ENCODE measurements at regions not wholly inside any gene's neighbourhood (a gene's known extent, or its start where the extent isn't known, plus 50 kb on each side); places are given as distances from the start of the nearest gene placed in this dataset.

- TF ChIP-seq YY1 (IDR thresholded peaks at IDR 0.05; ENCODE audit: extremely low read depth, insufficient replicate concordance, low read depth, low read length) (no peak), JUND (IDR thresholded peaks at IDR 0.05) (no peak), CEBPB (IDR thresholded peaks at IDR 0.05; ENCODE audit: low read depth) (no peak), SRF (IDR thresholded peaks at IDR 0.05; ENCODE audit: low read depth) (no peak), TCF7L2 (IDR thresholded peaks at IDR 0.05; ENCODE audit: borderline replicate concordance, extremely low read depth, insufficient read depth, insufficient read length) (no peak), ZNF274 (IDR thresholded peaks at IDR 0.05; ENCODE audit: low read depth, low read length) (no peak), ZBTB33 (IDR thresholded peaks at IDR 0.05; ENCODE audit: extremely low read depth, insufficient replicate concordance, low read length) (no peak), SIN3A (IDR thresholded peaks at IDR 0.05; ENCODE audit: low read depth) (no peak), EZH2phosphoT487 (IDR thresholded peaks at IDR 0.05; ENCODE audit: borderline replicate concordance) (no peak)
Observed at GRCh38 chr18:72444798-72445155, 99.4 kb downstream of the CBLN2 start.

More at GRCh38 chr18:72444798-72445155, 99.4 kb downstream of the CBLN2 start:
- Histone ChIP-seq H3K4me3 (replicated peaks in 1 of 2; ENCODE audit: low read depth in 1 of 2, low read length in 2 of 2) (no peak overlapping the region), H4K20me1 (ENCODE audit: insufficient read depth) (no peaks in the 10 kb centered on the region), H3K36me3 (ENCODE audit: control insufficient read depth in 1 of 2, insufficient read depth in 2 of 2, low read length in 2 of 2) (no peaks in the 10 kb centered on the region), H2AFZ (ENCODE audit: low read depth, low read length, poor library complexity, severe bottlenecking) (no peak overlapping the region), H3K4me1 (ENCODE audit: control insufficient read depth in 1 of 2, insufficient read depth in 2 of 2, low read length in 2 of 2) (no peaks in the 10 kb centered on the region), H3K27ac (ENCODE audit: low read depth, low read length) (no peak overlapping the region), H3K9me2 (ENCODE audit: insufficient read depth) (no peaks in the 10 kb centered on the region), H3K4me2 (ENCODE audit: low read length) (no peak overlapping the region), H3K27me3 (ENCODE audit: insufficient read depth, low read length) (no peaks in the 10 kb centered on the region), H3K79me2 (ENCODE audit: insufficient read depth, low read length) (no peaks in the 10 kb centered on the region), H3K9ac (ENCODE audit: low read length) (no peak overlapping the region), H3K9me3 (ENCODE audit: control insufficient read depth in 1 of 2, insufficient read depth in 1 of 2, low read depth in 1 of 2, low read length in 2 of 2) (peaks cover 5 to 19% of the 10 kb centered on the region in 2 experiments; a peak in 2 of 4 replicates)
- ChIA-PET POLR2A (no interaction called here), RAD21 (ENCODE audit: low non-redundant PET in 1 of 2, low total read pairs in 2 of 2, uncharacterized antibody in 2 of 2, unreplicated experiment in 2 of 2) (no interaction called here), CTCF (no interaction called here)
- no TSS peak for BruUV-seq (replicated peaks)
- intact Hi-C loops (cut with micrococcal nuclease) = no loop called here
- no peak for ATAC-seq
- no peak for DNase-seq (ENCODE audit: low read depth, low spot score)

All from HCT116 (cell line).